Adrenal gland (tissue), 5 donors: ENCODE measurements at regions not wholly inside any gene's neighbourhood (a gene's known extent, or its start where the extent isn't known, plus 50 kb on each side); places are given as distances from the start of the nearest gene placed in this dataset.

Experiments used
- POLR2A ChIP-seq, 2 donors: fragments of 450-650 bp; IDR thresholded peaks; one replicate each; pipeline ENCODE4 v1.6.1; 2017; ENCODE audit warnings: antibody characterized with exemption in 2 of 2, mild to moderate bottlenecking in 2 of 2, moderate library complexity in 1 of 2
- TF ChIP-seq, protein P1 (sequence below), 6 experiments: fragments of 450-650 bp in 4 of 6; fragments of 200-600 bp in 2 of 6; sonication (generic) in 1 of 6; IDR thresholded peaks; 1 replicate in 5 of 6; 2 replicates in 1 of 6; pipeline versions ENCODE4 v1.5.1 to v1.8.0; 2016 to 2021; ENCODE audit warnings: antibody characterized with exemption in 6 of 6, mild to moderate bottlenecking in 2 of 6, moderate library complexity in 1 of 6
- donor health status: DM: no; HTN: no; CAD: no.

DNA sequence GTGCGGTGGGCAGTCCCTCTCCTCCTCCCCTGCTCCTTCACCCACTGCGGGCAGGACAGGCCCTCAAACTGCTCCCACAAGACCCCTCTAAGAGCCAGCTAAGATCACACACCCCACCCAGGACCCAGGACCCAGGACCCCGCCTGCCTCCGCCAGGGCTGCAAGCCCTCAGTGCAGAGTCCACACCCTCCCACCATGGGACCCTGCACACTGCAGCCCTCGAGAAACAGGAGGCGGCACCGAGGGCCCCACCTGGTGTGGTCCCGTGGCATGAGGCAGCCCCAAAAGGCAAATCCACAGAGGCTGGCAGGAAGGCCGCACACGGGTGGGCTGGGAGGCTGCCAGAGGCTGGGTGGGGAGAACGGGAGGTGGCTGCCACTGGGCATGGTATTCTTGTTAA is 94.7 kb downstream of the ENGASE start:
- TF ChIP-seq, protein P1, sequence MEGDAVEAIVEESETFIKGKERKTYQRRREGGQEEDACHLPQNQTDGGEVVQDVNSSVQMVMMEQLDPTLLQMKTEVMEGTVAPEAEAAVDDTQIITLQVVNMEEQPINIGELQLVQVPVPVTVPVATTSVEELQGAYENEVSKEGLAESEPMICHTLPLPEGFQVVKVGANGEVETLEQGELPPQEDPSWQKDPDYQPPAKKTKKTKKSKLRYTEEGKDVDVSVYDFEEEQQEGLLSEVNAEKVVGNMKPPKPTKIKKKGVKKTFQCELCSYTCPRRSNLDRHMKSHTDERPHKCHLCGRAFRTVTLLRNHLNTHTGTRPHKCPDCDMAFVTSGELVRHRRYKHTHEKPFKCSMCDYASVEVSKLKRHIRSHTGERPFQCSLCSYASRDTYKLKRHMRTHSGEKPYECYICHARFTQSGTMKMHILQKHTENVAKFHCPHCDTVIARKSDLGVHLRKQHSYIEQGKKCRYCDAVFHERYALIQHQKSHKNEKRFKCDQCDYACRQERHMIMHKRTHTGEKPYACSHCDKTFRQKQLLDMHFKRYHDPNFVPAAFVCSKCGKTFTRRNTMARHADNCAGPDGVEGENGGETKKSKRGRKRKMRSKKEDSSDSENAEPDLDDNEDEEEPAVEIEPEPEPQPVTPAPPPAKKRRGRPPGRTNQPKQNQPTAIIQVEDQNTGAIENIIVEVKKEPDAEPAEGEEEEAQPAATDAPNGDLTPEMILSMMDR (IDR thresholded peaks at IDR 0.05): no peak
- no peak for TF ChIP-seq POLR2A (IDR thresholded peaks at IDR 0.05)
